Memory B cell (primary cell): ENCODE measurements at regions not wholly inside any gene's neighbourhood (a gene's known extent, or its start where the extent isn't known, plus 50 kb on each side); places are given as distances from the start of the nearest gene placed in this dataset.

Source experiments
- ATAC-seq: fragments of 150-1000 bp; cut with Tn5 transposase; 2 replicates; pipeline ENCODE4 v1.10.0; 2021; ENCODE audit warnings: low read depth, mild to moderate bottlenecking, moderate library complexity
- DNase-seq, 2 donors: peaks; one replicate each; pipeline ENCODE4 v3.0.0; 2022; ENCODE audit warnings: low spot score in 2 of 2
- H3K27ac Mint-ChIP-seq: one replicate; pipeline ENCODE4 v1.8.0; 2022; ENCODE audit warnings: mild to moderate bottlenecking, moderate library complexity, mixed read lengths
- H3K27me3 Mint-ChIP-seq: one replicate; pipeline ENCODE4 v1.8.0; 2022; ENCODE audit warnings: mixed read lengths
- H3K36me3 Mint-ChIP-seq: one replicate; pipeline ENCODE4 v1.8.0; 2022; ENCODE audit warnings: mild to moderate bottlenecking, mixed read lengths
- H3K4me1 Mint-ChIP-seq: one replicate; pipeline ENCODE4 v1.8.0; 2022; ENCODE audit warnings: mixed read lengths
- H3K4me3 Mint-ChIP-seq: one replicate; pipeline ENCODE4 v1.8.0; 2022; ENCODE audit warnings: mild to moderate bottlenecking, moderate library complexity, mixed read lengths
- H3K9me3 Mint-ChIP-seq: one replicate; pipeline ENCODE4 v1.8.0; 2022; ENCODE audit warnings: mixed read lengths

DNA sequence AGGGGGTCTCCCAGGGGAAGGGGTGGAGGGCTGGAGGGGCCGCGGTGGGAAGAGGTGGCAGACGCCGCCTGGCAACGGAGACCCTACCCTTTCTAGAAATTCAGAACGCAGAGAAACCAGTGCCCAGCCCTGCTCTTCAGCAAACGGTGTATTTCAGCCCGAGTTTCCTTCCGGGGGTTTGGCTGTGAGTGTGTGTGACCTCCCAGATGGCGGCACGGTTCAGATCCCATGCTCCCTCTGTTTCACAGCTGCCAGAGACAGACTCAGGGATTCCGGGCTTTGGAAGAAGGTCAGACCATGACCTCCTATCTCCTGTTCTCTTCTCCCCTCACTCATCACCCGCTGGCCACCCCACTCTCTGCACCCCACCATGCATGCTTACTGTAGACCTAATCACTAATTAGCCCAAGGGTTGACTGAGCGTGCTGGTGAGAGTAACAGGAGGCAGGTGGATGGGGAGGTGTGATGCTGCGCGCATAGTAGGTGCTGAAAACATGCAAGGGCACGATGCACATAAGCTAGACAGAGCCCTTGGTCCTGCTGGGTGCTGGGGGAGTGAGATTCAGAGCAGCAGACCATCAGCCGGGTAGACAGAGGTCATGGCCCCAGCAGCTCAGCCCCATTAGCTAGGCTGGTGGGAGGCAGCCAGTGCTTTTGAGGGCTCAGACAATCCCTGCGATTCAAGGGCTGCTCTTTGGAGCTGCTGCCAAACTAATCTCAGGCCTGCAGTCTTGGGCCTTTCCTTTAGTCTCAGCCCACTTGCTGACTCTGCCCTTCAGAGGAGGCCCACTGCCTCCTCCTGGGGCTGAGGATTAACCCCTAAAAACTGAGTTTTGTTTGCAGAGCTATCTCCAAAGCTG is 256.5 kb upstream of the CADM1 start:
- peaks cover 19% of the 10 kb centered on the region for H3K27me3 Mint-ChIP-seq
- ATAC-seq, result no peak

DNA sequence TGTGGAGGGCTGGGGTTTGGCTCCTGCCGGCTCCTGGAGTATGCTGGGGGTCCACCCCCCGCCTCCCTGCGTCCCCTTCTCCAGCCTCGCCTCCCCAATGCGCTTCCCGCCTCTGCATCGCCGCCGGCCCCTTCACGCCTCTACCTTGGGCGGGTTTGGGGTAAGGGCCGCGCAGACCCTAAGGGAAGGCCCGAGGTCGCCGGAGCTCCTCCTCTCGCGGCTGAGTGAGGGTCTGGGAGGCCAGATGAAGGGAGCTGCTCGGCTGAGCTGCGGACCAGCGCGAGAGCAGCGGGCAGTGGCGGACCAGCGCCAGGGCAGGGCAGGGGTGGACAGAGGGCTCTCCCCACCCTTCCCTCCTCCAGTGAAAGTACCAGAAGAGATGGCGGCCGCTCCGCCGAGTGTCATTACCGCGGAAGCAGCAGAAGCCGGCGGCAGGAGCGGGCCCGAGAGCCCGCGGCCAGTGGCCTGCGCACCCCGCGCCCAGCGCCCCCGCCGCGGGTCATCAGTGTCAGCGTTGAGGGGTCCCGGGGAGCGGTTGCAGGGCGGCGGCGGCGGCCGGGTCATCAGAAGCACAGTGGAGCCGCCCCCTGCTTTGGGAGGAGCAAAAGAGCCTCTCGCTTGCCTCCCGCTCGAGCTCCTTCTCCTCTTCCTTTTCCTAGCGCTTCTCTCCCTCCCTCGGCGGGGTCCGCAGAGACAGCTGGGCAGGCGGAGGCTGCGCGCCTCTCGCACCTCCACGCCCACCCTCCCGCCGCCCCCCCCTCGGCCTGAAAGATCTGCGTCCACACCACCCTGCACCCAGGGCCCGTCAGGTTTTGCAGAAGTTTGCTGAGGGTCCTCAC is 255.6 kb upstream of the CADM1 start:
- no peak overlapping the region for H3K27ac Mint-ChIP-seq
- H3K4me3 Mint-ChIP-seq, result peak overlapping the region; percentile 58
- DNase-seq (no peak), ATAC-seq (no peak)
- H3K27me3 Mint-ChIP-seq, result peaks cover 20% of the 10 kb centered on the region
- no peaks in the 10 kb centered on the region for H3K36me3 Mint-ChIP-seq
- no peaks in the 10 kb centered on the region for H3K9me3 Mint-ChIP-seq
- peaks cover 2% of the 10 kb centered on the region for H3K4me1 Mint-ChIP-seq

More for the DNA sequence above, 256.5 kb upstream of the CADM1 start:
- Mint-ChIP-seq H3K9me3 (no peaks in the 10 kb centered on the region), H3K36me3 (no peaks in the 10 kb centered on the region), H3K4me1 (peaks cover 2% of the 10 kb centered on the region), H3K4me3 (peak overlapping the region; percentile 28), H3K27ac (no peak overlapping the region)
- no peak for DNase-seq

DNA sequence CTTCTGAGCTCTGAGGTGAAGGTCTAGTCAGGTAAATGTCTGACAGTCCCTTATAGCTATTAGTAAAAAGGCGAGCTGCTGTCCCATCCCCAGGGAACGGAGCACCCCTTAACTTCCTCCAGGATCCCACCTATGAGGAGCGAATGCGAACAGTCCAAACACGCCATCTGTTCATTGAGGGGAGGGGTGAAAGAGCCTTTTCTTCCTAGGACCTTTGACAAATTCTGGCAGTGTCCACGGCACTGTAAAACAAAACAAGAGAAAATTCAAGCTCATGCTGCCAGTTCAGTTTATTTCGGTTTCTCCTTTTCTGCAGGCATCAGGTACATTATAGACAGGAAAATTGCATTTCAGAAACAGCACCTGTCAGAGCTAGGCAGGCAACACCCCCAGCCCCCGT is 253.8 kb upstream of the CADM1 start:
- Mint-ChIP-seq H3K9me3 (no peaks in the 10 kb centered on the region), H3K4me1 (peaks cover 2% of the 10 kb centered on the region), H3K27me3 (peaks cover 27% of the 10 kb centered on the region), H3K36me3 (peaks cover 2% of the 10 kb centered on the region), H3K4me3 (no peak overlapping the region), H3K27ac (no peak overlapping the region)
- ATAC-seq, result no peak
- DNase-seq, result no peak

DNA sequence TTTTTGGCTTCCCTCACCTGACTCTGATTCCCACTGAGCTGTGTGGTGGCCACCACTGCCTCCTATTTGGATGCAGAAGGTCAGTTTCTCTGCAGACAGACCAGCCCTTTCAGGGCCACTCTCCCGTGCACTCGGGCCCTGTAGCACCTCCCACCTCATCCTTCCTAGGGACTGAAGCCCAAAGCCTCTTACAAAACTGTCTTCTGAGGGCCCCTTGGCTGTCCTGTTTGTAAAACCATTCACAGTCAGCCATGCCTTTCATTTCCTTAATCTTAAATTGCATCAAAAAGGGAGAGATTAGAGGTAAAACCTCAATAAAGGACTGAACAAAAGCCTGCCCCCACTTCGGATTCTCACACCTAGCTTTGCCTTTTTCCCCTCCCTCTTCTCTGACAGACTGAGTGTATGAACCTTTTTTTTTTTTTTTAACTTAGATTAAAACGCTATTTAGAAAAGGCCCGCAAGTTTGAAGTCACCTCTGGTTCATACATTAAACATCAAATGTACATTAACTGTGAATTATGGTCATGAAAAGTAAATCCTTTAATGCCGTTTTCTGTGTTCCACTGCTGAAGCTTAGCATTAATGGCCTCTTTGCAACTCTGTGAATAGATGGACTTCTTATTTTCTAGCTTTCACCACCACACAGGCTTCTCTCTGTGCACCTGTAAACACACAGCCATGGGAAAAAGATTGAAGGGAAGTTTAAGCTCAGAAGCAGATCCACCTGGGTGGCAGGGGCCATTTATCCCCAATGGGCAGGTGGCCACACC is 247.2 kb upstream of the CADM1 start:
- Mint-ChIP-seq H3K27me3 (peaks cover 19% of the 10 kb centered on the region), H3K27ac (no peak overlapping the region), H3K36me3 (peaks cover 2% of the 10 kb centered on the region), H3K4me1 (no peaks in the 10 kb centered on the region), H3K4me3 (no peak overlapping the region), H3K9me3 (no peaks in the 10 kb centered on the region)
- DNase-seq (no peak), ATAC-seq (no peak)

DNA sequence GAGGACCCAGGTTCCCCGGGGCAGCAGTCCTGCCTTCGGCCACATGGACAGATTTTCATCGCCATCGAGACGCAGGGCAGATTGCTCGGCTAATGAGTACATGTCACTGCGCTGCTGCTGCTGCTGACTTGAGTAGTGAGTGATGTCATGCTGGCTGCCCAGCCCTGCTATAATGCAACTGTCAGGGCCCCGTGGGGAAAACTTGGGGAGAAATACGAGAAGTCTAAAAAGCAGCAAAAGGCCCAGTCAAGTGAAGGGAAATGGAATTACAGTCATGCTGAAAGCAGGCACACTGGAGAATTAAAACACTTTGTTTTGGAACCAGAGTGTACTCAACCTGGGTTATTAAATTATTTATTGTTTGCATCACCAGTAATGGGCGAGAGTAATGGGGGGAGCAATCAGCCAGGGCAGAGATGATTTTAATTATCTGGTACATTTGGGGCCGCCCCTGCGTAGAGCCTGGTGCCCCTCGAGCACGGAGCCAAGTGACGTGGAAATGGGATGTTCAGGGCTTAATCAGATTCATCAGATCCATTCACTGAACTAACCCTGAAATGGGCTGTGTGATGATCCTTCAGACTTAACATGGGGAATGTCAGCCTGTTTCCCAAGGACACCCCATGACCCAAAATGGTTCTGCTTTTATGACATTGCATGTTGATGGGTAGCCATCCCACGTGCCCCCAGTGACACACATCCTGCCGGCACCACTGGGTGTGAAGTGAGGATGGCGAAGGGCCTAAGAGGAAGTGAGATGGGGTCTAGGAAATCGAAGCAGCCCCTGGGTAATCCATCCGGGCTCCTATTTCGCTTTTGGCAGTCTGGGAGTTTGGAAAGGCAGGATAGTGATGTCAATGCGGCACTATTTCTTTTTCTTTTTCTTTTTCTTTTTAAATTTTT is 241.6 kb upstream of the CADM1 start:
- no peak for ATAC-seq
- no peak overlapping the region for H3K4me3 Mint-ChIP-seq
- no peak overlapping the region for H3K27ac Mint-ChIP-seq
- H3K4me1 Mint-ChIP-seq, result no peaks in the 10 kb centered on the region
- peaks cover 10% of the 10 kb centered on the region for H3K27me3 Mint-ChIP-seq
- no peaks in the 10 kb centered on the region for H3K9me3 Mint-ChIP-seq
- no peaks in the 10 kb centered on the region for H3K36me3 Mint-ChIP-seq
- DNase-seq, result no peak

DNA sequence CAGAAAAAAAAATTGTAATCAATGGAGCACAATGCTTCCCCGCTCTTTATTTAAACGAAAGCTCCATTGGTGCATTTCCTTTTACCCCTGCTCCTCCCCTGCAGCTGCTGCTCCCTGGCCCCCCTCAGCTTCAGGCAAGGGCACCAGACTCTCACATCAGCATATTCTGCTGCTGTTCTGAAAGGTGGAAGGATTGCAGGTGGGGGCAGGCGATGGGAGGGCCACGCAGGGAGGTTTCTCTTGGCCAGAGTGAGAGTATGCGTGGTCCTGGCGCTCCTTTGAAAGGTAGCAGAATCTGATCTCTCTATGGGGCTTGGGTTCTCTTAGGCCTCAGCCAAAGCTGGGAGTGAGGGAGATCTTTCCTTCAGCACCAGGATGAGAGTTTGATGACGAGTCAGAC is 240.9 kb upstream of the CADM1 start:
- ATAC-seq (no peak), DNase-seq (no peak)
- Mint-ChIP-seq H3K4me1 (no peaks in the 10 kb centered on the region), H3K27ac (no peak overlapping the region), H3K9me3 (no peaks in the 10 kb centered on the region), H3K4me3 (no peak overlapping the region), H3K27me3 (peaks cover 6% of the 10 kb centered on the region), H3K36me3 (no peaks in the 10 kb centered on the region)

DNA sequence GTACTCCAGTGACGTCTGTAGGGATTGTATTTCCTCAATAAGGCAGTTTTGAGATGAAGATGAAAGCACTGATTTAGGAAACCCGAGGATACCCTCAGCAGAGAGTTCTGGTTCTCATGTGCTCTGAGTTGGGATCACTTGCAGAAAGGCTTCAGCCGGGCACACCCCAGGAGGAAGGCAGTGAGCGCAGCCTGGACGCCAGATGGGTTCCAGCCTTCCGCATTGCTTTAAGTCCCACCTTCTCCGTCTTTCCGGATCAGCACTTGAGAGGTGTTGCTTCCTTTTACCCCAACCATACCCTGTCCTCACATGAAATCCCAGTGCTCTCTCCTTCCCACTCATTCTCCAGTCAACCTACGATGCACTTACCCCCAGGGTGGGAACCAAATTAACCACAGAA is 239.5 kb upstream of the CADM1 start:
- H3K4me3 Mint-ChIP-seq, result no peak overlapping the region
- H3K4me1 Mint-ChIP-seq, result no peaks in the 10 kb centered on the region
- H3K27me3 Mint-ChIP-seq, result peaks cover 3% of the 10 kb centered on the region
- no peak overlapping the region for H3K27ac Mint-ChIP-seq
- no peak for ATAC-seq
- no peaks in the 10 kb centered on the region for H3K36me3 Mint-ChIP-seq
- no peaks in the 10 kb centered on the region for H3K9me3 Mint-ChIP-seq
- DNase-seq, result no peak

DNA sequence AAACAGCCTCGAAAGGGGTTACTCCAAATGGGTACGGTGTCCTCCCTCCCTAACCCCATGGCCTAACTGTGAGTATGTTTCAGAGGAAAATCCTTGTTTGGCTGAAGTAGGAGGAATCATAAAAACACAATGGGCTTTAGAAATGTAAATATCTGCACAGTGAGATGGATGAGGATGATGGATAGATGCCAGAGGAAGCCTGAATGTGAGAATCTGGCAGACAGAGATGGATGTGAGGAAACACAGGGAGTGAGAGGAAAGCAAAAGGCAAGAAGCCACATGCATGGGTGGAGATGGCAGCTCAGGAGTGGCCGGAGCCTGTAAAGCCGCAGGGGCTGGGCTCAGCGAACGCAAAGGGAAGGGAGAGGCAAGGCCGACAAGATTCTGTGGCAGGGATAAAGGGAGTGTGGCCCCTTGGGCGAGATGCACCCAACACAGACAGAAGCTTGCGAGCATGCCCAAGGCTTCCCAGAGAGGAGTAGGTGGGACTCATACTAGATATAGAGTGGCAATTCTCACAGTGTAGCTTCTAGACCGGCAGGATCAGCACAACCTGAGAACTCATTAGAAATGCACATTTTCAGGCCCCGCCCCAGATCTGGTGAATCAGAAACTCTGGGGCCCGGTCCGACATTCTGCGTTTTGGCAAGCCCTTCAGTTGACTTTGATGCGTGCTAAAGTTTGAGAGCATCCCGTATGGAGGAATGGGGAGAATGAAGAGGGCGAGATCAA is 237.3 kb upstream of the CADM1 start:
- Mint-ChIP-seq H3K36me3 (no peaks in the 10 kb centered on the region), H3K27ac (no peak overlapping the region), H3K27me3 (peaks cover 3% of the 10 kb centered on the region), H3K9me3 (no peaks in the 10 kb centered on the region), H3K4me3 (no peak overlapping the region), H3K4me1 (no peaks in the 10 kb centered on the region)
- DNase-seq (no peak), ATAC-seq (no peak)

DNA sequence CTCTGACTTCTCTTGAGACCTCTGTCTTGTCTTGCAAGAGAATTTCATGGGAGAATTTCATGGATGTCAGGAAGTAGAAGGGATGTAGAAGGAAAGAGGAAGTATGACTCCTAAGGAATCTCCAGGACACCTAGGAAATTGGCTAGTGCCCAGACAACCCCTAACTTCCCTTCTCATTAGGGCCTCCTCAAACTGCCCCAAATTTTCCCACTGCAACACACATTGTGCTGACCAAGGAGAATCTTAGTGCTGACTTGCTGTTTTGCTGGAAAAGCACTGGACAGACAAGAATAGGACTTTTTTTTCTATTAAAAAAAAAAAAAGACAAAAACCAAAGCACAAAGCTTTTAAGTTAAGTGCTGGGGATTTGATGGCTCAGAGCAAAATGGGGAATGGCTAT is 236.1 kb upstream of the CADM1 start:
- no peak overlapping the region for H3K4me3 Mint-ChIP-seq
- no peaks in the 10 kb centered on the region for H3K4me1 Mint-ChIP-seq
- peaks cover 3% of the 10 kb centered on the region for H3K27me3 Mint-ChIP-seq
- ATAC-seq (no peak), DNase-seq (no peak)
- H3K36me3 Mint-ChIP-seq, result no peaks in the 10 kb centered on the region
- no peak overlapping the region for H3K27ac Mint-ChIP-seq
- H3K9me3 Mint-ChIP-seq, result no peaks in the 10 kb centered on the region

DNA sequence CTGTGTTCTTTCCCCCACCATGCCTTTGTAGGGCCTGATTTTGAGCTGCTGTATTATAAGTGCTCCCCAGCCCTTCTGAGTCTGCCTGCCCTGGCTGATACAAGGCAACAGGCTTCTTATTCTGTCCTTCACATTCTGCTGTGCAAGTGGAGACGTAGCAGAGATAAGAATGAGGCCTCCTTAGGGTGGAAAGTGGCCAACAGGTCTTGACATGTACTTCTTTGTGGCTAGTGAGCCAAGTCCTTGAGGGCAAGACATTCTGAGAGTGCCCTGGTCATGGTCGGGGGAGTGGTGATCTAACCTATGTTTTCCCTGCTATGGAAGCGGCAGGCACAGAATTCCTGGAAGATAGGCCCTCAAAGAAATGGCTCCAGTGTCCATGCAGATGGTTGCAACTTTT is 235.7 kb upstream of the CADM1 start:
- H3K9me3 Mint-ChIP-seq, result no peaks in the 10 kb centered on the region
- H3K4me3 Mint-ChIP-seq, result no peak overlapping the region
- no peak for ATAC-seq
- no peak overlapping the region for H3K27ac Mint-ChIP-seq
- no peaks in the 10 kb centered on the region for H3K36me3 Mint-ChIP-seq
- H3K4me1 Mint-ChIP-seq, result no peaks in the 10 kb centered on the region
- DNase-seq, result no peak
- H3K27me3 Mint-ChIP-seq, result peaks cover 3% of the 10 kb centered on the region

DNA sequence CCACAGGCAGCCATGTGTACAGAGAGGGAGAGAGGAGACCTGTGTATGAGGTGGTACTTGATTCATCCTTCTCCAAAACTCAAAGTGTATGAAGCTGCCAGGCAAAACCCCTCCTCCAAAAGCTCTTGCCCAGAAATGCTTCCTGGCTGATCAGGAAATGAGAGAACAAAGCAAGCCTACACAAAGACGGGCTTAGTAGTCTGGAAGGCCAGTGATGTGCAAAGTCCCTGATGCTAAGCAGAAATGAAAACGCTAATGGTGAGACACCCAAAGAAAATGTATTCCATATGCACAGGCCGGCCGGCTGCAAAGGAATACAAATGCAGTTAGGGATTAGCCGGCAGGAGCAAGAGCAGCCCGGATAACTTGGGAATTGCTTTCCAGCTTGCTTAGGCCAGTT is 234.9 kb upstream of the CADM1 start:
- H3K4me1 Mint-ChIP-seq, result no peaks in the 10 kb centered on the region
- H3K27me3 Mint-ChIP-seq, result peaks cover 3% of the 10 kb centered on the region
- no peak overlapping the region for H3K27ac Mint-ChIP-seq
- H3K9me3 Mint-ChIP-seq, result no peaks in the 10 kb centered on the region
- no peaks in the 10 kb centered on the region for H3K36me3 Mint-ChIP-seq
- DNase-seq (no peak), ATAC-seq (no peak)
- H3K4me3 Mint-ChIP-seq, result no peak overlapping the region

DNA sequence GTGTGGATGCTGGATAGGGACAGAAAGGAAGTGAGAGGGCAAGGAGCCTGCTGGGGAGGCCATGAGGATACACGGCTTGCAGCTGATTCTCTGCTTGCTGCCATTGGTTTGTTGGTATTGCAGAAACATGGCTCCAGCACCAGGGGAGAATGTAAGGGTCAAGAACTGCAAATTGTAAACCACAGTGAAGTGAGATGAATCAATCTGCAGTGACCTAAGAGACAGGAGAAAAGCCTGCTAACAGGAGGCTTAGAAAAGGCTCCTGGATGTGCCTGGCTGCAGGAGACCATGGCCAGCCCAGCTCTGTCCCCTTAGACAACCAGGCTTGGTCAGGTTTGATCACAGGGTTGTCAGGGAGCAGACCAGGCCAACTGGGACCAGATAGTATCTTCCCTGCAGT is 233.7 kb upstream of the CADM1 start:
- Mint-ChIP-seq H3K27me3 (peaks cover 3% of the 10 kb centered on the region), H3K4me3 (no peak overlapping the region), H3K9me3 (no peaks in the 10 kb centered on the region), H3K36me3 (no peaks in the 10 kb centered on the region), H3K4me1 (no peaks in the 10 kb centered on the region), H3K27ac (no peak overlapping the region)
- DNase-seq (no peak), ATAC-seq (no peak)

DNA sequence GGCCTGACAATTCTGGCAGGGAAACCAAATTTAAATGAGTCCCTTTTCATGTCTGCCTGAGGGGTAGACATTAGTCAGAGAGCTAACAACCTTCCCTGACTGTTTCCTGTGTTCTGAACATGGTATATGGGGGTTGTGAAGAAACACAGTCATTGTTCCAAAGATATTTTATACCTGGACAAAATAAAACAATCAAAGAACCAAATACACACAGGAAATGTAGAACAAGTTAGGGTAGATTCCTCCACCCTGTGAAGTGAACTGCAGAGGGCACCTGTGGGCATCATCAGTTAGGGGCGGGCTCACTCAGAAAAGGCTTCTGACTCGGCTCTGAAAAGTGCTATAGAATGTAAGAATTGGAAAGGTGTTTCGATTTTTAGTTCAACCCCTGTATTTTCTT is 231.9 kb upstream of the CADM1 start:
- Mint-ChIP-seq H3K27ac (no peak overlapping the region), H3K4me3 (no peak overlapping the region), H3K4me1 (no peaks in the 10 kb centered on the region), H3K27me3 (no peaks in the 10 kb centered on the region), H3K36me3 (no peaks in the 10 kb centered on the region), H3K9me3 (no peaks in the 10 kb centered on the region)
- DNase-seq, result no peak
- no peak for ATAC-seq
